ENCODE measurements at regions not wholly inside any gene's neighbourhood (a gene's known extent, or its start where the extent isn't known, plus 50 kb on each side); places are given as distances from the start of the nearest gene placed in this dataset.

GRCh38 chr2:217225596-217225995 lies 365.7 kb upstream of the TNP1 start:
- TF ChIP-seq CTCF (IDR thresholded peaks at IDR 0.05) (no peak), POLR2AphosphoS5 (IDR thresholded peaks at IDR 0.05; ENCODE audit: low read depth, low read length) (no peak), TCF7L2 (IDR thresholded peaks at IDR 0.05; ENCODE audit: low read depth, low read length) (no peak), REST (IDR thresholded peaks at IDR 0.05; ENCODE audit: insufficient read depth in 1 of 2, low read depth in 2 of 2, low read length in 1 of 2) (no peak)

Measured in Panc1 (cell line).